ENCODE measurements at regions not wholly inside any gene's neighbourhood (a gene's known extent, or its start where the extent isn't known, plus 50 kb on each side); places are given as distances from the start of the nearest gene placed in this dataset.

GRCh38 chr5:28549588-28549987, 1511.2 kb upstream of the CDH9 start:
- intact Hi-C loops (cut with micrococcal nuclease) = no loop called here
- no peak overlapping the region for H3K27ac Mint-ChIP-seq
- H3K4me1 Mint-ChIP-seq (ENCODE audit: low read depth) = no peaks in the 10 kb centered on the region
- H3K4me3 Mint-ChIP-seq = no peak overlapping the region
- DNase-seq = no peak
- peaks cover 18% of the 10 kb centered on the region for H3K9me3 Mint-ChIP-seq
- ChIA-PET CTCF (no interaction called here), POLR2A (no interaction called here)
- H3K36me3 Mint-ChIP-seq = no peaks in the 10 kb centered on the region
- H3K27me3 Mint-ChIP-seq = no peaks in the 10 kb centered on the region

GRCh38 chr5:28548856-28549255, 1510.5 kb upstream of the CDH9 start:
- no peaks in the 10 kb centered on the region for H3K27me3 Mint-ChIP-seq
- POLR2A ChIA-PET = no interaction called here
- H3K36me3 Mint-ChIP-seq = no peaks in the 10 kb centered on the region
- DNase-seq = no peak
- CTCF ChIA-PET = no interaction called here
- no peaks in the 10 kb centered on the region for H3K4me1 Mint-ChIP-seq (ENCODE audit: low read depth)
- intact Hi-C loops (cut with micrococcal nuclease) = no loop called here
- no peak overlapping the region for H3K4me3 Mint-ChIP-seq
- H3K27ac Mint-ChIP-seq = no peak overlapping the region
- peaks cover 18% of the 10 kb centered on the region for H3K9me3 Mint-ChIP-seq

- ChIA-PET POLR2A (no interaction called here), CTCF (no interaction called here)
- peaks cover 10% of the 10 kb centered on the region for H3K9me3 Mint-ChIP-seq
- DNase-seq = no peak
- H3K4me3 Mint-ChIP-seq = no peak overlapping the region
- no peaks in the 10 kb centered on the region for H3K4me1 Mint-ChIP-seq (ENCODE audit: low read depth)
- no peak overlapping the region for H3K27ac Mint-ChIP-seq
- H3K36me3 Mint-ChIP-seq = no peaks in the 10 kb centered on the region
- H3K27me3 Mint-ChIP-seq = no peaks in the 10 kb centered on the region
- intact Hi-C loops (cut with micrococcal nuclease) = no loop called here
These were observed 1506.1 kb upstream of the CDH9 start for GRCh38 chr5:28544501-28544900.

- H3K4me3 Mint-ChIP-seq = no peak overlapping the region
- H3K27ac Mint-ChIP-seq = no peak overlapping the region
- no peaks in the 10 kb centered on the region for H3K27me3 Mint-ChIP-seq
- H3K4me1 Mint-ChIP-seq (ENCODE audit: low read depth) = no peaks in the 10 kb centered on the region
- peaks cover 12% of the 10 kb centered on the region for H3K9me3 Mint-ChIP-seq
- H3K36me3 Mint-ChIP-seq = no peaks in the 10 kb centered on the region
- intact Hi-C loops (cut with micrococcal nuclease) = no loop called here
- ChIA-PET CTCF (no interaction called here), POLR2A (no interaction called here)
- DNase-seq = no peak
These were observed 1505.2 kb upstream of the CDH9 start for GRCh38 chr5:28543473-28544098.

GRCh38 chr5:28542987-28543386, 1504.6 kb upstream of the CDH9 start:
- intact Hi-C loops (cut with micrococcal nuclease) = no loop called here
- no peaks in the 10 kb centered on the region for H3K36me3 Mint-ChIP-seq
- CTCF ChIA-PET = no interaction called here
- H3K9me3 Mint-ChIP-seq = peaks cover 12% of the 10 kb centered on the region
- DNase-seq = no peak
- H3K4me1 Mint-ChIP-seq (ENCODE audit: low read depth) = no peaks in the 10 kb centered on the region
- POLR2A ChIA-PET = no interaction called here
- no peak overlapping the region for H3K27ac Mint-ChIP-seq
- no peaks in the 10 kb centered on the region for H3K27me3 Mint-ChIP-seq
- no peak overlapping the region for H3K4me3 Mint-ChIP-seq

GRCh38 chr5:28523888-28524635, 1485.7 kb upstream of the CDH9 start:
- Mint-ChIP-seq H3K4me3 (no peak overlapping the region), H3K9me3 (peaks cover 36% of the 10 kb centered on the region), H3K36me3 (no peaks in the 10 kb centered on the region), H3K27ac (no peak overlapping the region), H3K27me3 (no peaks in the 10 kb centered on the region), H3K4me1 (ENCODE audit: low read depth) (no peaks in the 10 kb centered on the region)
- ChIA-PET POLR2A (no interaction called here), CTCF (no interaction called here)
- no peak for DNase-seq
- intact Hi-C loops (cut with micrococcal nuclease) = no loop called here

- intact Hi-C loops (cut with micrococcal nuclease) = no loop called here
- no peak overlapping the region for H3K4me3 Mint-ChIP-seq
- no peak overlapping the region for H3K27ac Mint-ChIP-seq
- CTCF ChIA-PET = no interaction called here
- H3K27me3 Mint-ChIP-seq = no peaks in the 10 kb centered on the region
- H3K4me1 Mint-ChIP-seq (ENCODE audit: low read depth) = no peaks in the 10 kb centered on the region
- POLR2A ChIA-PET = no interaction called here
- peaks cover 33% of the 10 kb centered on the region for H3K9me3 Mint-ChIP-seq
- no peaks in the 10 kb centered on the region for H3K36me3 Mint-ChIP-seq
- DNase-seq = no peak
These were observed 1485.0 kb upstream of the CDH9 start for GRCh38 chr5:28523416-28523815.

GRCh38 chr5:28517691-28518090, 1479.3 kb upstream of the CDH9 start:
- H3K36me3 Mint-ChIP-seq = no peaks in the 10 kb centered on the region
- H3K27ac Mint-ChIP-seq = no peak overlapping the region
- H3K4me1 Mint-ChIP-seq (ENCODE audit: low read depth) = no peaks in the 10 kb centered on the region
- CTCF ChIA-PET = no interaction called here
- H3K27me3 Mint-ChIP-seq = no peaks in the 10 kb centered on the region
- POLR2A ChIA-PET = no interaction called here
- no peak for DNase-seq
- no peak overlapping the region for H3K4me3 Mint-ChIP-seq
- H3K9me3 Mint-ChIP-seq = peaks cover 26% of the 10 kb centered on the region
- intact Hi-C loops (cut with micrococcal nuclease) = no loop called here

GRCh38 chr5:28516722-28517121, 1478.3 kb upstream of the CDH9 start:
- DNase-seq = no peak
- POLR2A ChIA-PET = no interaction called here
- CTCF ChIA-PET = no interaction called here
- no peaks in the 10 kb centered on the region for H3K36me3 Mint-ChIP-seq
- no peak overlapping the region for H3K4me3 Mint-ChIP-seq
- H3K9me3 Mint-ChIP-seq = peaks cover 23% of the 10 kb centered on the region
- intact Hi-C loops (cut with micrococcal nuclease) = no loop called here
- no peaks in the 10 kb centered on the region for H3K4me1 Mint-ChIP-seq (ENCODE audit: low read depth)
- no peaks in the 10 kb centered on the region for H3K27me3 Mint-ChIP-seq
- H3K27ac Mint-ChIP-seq = no peak overlapping the region

GRCh38 chr5:28512648-28513047, 1474.3 kb upstream of the CDH9 start:
- DNase-seq = no peak
- CTCF ChIA-PET = no interaction called here
- H3K4me3 Mint-ChIP-seq = no peak overlapping the region
- POLR2A ChIA-PET = no interaction called here
- H3K4me1 Mint-ChIP-seq (ENCODE audit: low read depth) = no peaks in the 10 kb centered on the region
- no peaks in the 10 kb centered on the region for H3K27me3 Mint-ChIP-seq
- peaks cover 17% of the 10 kb centered on the region for H3K9me3 Mint-ChIP-seq
- H3K27ac Mint-ChIP-seq = no peak overlapping the region
- no peaks in the 10 kb centered on the region for H3K36me3 Mint-ChIP-seq
- intact Hi-C loops (cut with micrococcal nuclease) = no loop called here

- Mint-ChIP-seq H3K4me1 (ENCODE audit: low read depth) (no peaks in the 10 kb centered on the region), H3K27ac (no peak overlapping the region), H3K4me3 (no peak overlapping the region), H3K27me3 (no peaks in the 10 kb centered on the region), H3K36me3 (no peaks in the 10 kb centered on the region), H3K9me3 (peaks cover 9% of the 10 kb centered on the region)
- ChIA-PET CTCF (no interaction called here), POLR2A (no interaction called here)
- DNase-seq = no peak
- intact Hi-C loops (cut with micrococcal nuclease) = no loop called here
These were observed 1466.7 kb upstream of the CDH9 start for GRCh38 chr5:28505121-28505520.

GRCh38 chr5:28500511-28500910, 1462.1 kb upstream of the CDH9 start:
- no peaks in the 10 kb centered on the region for H3K36me3 Mint-ChIP-seq
- no peaks in the 10 kb centered on the region for H3K4me1 Mint-ChIP-seq (ENCODE audit: low read depth)
- no peak for DNase-seq
- H3K27ac Mint-ChIP-seq = no peak overlapping the region
- ChIA-PET POLR2A (no interaction called here), CTCF (no interaction called here)
- no peaks in the 10 kb centered on the region for H3K27me3 Mint-ChIP-seq
- intact Hi-C loops (cut with micrococcal nuclease) = no loop called here
- H3K4me3 Mint-ChIP-seq = no peak overlapping the region
- H3K9me3 Mint-ChIP-seq = peaks cover 8% of the 10 kb centered on the region

- POLR2A ChIA-PET = no interaction called here
- DNase-seq = no peak
- no peak overlapping the region for H3K27ac Mint-ChIP-seq
These were observed 1461.4 kb upstream of the CDH9 start for GRCh38 chr5:28499766-28500290.

More at GRCh38 chr5:28499766-28500290, 1461.4 kb upstream of the CDH9 start:
- intact Hi-C loops (cut with micrococcal nuclease) = no loop called here
- H3K27me3 Mint-ChIP-seq = no peaks in the 10 kb centered on the region
- no peaks in the 10 kb centered on the region for H3K4me1 Mint-ChIP-seq (ENCODE audit: low read depth)
- no peaks in the 10 kb centered on the region for H3K36me3 Mint-ChIP-seq
- CTCF ChIA-PET = no interaction called here
- H3K9me3 Mint-ChIP-seq = peaks cover 8% of the 10 kb centered on the region
- no peak overlapping the region for H3K4me3 Mint-ChIP-seq

Data from activated CD4-positive, alpha-beta memory T cell treated with anti-CD3 and anti-CD28 coated beads for 36 hours (primary cell).